Activated CD4-positive, alpha-beta T cell treated with anti-CD3 and anti-CD28 coated beads for 1 hour (primary cell): ENCODE measurements at regions not wholly inside any gene's neighbourhood (a gene's known extent, or its start where the extent isn't known, plus 50 kb on each side); places are given as distances from the start of the nearest gene placed in this dataset.
A peak's percentile ranks its signal among the peaks of the same experiment; 100 is the strongest.

ENCODE experiments used
- DNase-seq: peaks from one replicate; pipeline ENCODE4 v3.0.0-alpha.2; 2020

DNA sequence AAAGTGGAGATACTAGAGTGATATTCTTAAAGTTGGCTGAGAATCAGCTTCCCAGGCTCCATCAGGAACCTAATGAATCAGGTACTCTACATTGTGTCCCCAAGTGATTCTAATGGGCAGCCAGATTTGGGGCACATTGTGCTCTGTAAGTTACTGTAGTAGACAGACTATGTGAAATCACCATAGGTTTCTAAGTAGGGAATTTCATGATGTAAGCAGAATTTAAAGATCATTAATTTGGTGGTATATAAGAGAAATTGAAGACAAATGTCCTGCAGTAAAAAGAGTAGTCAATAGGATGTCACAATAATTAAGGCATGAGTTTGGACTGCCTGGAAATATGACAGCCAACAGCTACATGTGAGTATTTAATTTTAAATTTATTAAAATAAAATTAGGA lies 602.4 kb upstream of the ACVR2A start:
- DNase-seq, result no peak

DNA sequence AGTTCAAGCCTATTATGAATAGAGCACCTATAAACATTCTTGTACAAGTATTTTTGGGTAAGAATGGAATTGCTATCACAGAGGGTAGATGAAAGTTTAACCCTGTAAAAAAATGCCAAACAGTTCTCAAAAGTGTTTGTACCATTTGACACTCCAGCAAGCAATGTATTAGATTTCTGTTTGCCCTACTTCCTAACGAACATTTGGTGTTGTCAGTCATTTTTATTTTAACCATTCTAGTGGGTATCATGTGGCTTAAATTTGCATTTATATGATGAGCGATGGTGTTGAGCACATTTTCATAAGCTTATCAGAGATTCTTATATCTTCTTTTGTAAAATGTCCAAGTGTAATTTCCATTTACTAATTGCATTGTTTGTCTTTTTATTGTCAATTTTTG lies 608.2 kb upstream of the ACVR2A start:
- no peak for DNase-seq

DNA sequence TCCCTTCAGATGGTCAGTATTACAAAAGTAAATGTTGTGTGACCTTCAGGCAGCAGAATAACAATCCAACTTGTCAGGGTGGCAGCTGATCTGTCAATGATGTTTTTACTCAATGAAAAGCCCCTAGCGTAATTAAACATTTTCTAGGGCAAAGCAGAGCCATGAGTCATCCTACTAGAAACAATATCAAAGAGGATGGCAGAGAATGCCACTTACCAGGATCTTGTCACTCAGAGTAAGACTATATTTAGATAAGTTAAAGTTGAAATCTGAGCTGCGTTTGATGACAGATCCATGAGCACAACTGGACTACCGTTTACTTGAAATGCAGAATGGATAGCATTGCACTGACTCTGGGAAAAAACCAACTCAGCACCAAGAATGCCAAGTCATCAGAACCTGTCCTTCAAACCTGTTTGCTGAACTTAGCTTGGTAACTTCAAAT lies 612.6 kb upstream of the ACVR2A start:
- DNase-seq, result no peak

DNA sequence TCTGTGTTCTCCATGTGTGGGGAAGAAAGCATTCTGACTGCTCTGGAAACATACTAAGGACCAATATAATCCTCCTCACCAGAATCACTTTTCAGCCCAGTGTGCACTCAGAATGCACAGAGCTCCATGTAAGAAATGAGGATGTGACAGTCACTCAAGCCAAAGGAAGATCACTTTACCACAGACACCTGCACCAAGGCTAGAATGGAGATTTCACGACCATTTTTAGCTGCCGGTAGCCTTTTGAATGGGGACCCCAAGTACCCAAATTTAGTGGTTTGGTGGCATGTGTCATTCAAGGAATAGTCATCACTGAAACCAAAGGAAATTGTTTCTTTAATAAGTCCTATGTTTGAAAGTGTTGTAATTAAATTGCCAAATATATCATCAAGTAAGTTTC lies 613.2 kb upstream of the ACVR2A start:
- no peak for DNase-seq

DNA sequence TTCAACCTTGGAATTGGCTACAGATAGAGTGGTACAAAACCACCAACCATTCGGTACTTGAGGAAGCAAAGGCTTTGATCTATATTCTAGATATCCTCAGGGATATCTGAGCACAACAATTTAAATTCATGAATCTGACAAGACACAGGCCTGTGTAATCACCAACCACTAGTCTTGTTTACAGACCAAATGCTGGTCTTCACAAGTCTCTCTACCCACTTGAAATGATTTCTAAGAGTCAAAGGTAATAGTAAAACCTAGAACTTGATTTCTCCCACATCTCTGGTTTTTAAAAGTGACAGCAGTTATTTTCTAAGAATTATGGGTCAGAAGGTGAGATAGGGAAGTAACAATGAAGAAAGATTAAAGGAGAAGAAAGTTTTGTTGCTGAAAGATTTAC lies 613.7 kb upstream of the ACVR2A start:
- no peak for DNase-seq

- no peak for DNase-seq
Observed at GRCh38 chr2:147227313-147227712, 617.5 kb upstream of the ACVR2A start.

GRCh38 chr2:147224070-147224469 lies 620.8 kb upstream of the ACVR2A start:
- no peak for DNase-seq

DNA sequence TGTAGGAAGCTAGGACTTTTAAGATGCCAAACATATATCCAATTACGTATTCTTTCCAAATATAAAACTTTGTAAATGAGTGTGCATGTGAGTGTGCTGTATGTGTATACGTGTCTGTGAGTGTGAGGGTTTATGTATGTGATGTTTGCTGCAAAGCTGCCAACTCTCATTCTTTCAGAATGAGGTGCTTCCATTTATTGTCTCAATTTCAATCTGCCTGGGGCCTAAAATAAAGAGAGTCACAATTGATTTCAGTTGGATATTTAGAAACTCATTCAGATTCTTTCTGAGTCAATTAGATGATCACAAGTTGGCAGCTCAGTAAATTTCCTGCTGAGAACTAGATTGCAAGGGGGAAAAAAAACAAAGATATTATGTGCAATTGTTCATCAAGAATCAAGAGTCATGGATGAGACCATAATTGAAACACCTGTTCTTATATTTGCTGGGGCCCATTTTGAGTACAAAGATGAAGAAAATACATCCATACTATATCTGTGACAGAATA lies 621.2 kb upstream of the ACVR2A start:
- no peak for DNase-seq

GRCh38 chr2:147223119-147223518 lies 621.7 kb upstream of the ACVR2A start:
- no peak for DNase-seq

DNA sequence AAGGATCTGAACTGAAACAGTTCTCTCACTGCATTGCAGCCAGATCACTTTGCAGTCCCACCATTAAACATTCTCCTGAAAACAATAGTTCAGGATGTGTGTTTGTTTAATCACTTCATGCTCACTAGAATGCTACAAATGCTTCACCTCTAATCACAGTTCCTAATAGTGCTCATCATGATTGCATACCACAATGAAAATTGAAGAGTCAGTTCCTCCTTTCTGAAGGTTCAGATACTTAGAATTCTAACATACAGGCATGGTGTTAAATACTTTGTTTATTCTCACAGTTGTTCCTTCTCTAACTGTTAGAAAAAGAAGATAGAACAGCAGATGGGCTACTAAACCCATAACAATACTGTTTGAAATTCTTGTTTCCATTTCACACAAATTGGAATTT lies 622.3 kb upstream of the ACVR2A start:
- DNase-seq, result no peak

- no peak for DNase-seq
Observed at GRCh38 chr2:147214914-147215313, 629.9 kb upstream of the ACVR2A start.

GRCh38 chr2:147211484-147211883 lies 633.3 kb upstream of the ACVR2A start:
- no peak for DNase-seq

DNA sequence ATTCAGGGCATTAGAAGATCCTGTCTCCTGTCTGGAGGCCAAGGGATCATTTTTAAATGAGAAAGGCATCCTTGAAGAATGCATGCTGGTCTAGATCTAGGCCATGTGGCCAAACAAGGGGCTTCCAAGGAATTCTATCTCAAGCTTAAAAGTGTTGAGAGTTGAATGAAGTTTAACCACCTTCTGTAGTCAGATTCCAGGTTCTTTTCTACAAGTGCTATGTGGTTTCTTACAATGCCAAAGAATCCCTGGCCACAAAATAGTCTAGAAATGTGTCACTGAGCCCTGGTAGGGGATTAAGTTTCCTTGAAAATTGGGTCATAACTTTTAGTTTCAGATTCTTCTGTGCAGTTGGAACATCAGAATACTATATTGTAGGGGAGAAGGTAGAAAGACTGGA lies 640.7 kb upstream of the ACVR2A start:
- no peak for DNase-seq

- no peak for DNase-seq
Observed at GRCh38 chr2:147198651-147199171, 646.1 kb upstream of the ACVR2A start.

GRCh38 chr2:147197754-147198483 lies 646.9 kb upstream of the ACVR2A start:
- no peak for DNase-seq

DNA sequence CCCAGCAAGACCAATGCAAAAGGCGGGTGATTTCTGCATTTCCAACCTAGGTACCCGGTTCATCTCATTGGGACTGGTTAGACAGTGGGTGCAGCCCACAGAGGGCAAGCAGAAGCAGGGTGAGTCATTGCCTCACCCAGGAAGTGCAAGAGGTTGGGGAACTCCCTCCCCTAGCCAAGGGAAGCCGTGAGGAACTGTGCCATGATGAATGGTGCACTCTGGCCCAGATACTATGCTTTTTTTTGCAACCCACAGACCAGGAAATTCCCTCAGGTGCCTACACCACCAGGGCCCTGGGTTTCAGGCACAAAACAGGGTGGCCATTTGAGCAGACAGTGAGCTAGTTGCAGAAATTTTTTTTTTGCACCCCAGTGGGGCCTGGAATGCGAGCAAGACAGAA lies 662.6 kb upstream of the ACVR2A start:
- DNase-seq, result peak; percentile 23

- no peak for DNase-seq
Observed at GRCh38 chr2:147181351-147182029, 663.3 kb upstream of the ACVR2A start.

DNA sequence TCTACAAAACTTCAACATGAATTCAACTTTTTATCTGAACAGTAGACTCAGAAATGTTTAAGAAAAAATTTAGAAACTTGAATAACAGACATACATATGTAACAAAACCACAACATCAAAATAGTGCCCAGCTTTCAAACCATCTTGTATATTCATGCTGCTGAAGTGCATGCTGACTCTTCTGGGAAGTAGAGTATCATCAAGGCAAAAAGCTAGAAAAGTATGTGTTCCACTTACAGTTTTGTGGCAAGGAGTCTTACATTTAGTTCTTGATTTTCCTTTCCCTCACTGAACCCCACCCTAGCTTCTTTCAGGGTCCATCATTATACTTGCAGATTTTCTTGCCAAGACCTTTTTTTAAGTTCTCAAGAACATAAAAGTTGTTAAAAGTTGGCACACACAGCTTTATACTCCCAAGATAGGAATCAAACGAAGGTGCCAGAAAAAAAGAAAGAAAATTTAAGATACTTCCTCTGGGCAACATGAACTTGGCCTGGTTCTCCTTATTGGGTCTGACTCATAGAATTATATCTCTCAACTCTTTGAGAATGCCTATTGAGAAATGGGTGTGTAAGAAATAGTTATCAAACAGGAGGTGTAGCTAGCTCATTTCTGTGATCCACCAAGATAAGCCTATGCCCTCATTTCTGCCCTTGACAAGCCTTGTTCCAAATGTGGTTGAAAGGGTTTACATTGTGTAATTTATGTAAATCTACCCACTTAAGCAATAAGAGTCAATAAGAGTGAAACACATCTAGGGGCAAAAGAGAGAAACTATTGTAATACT lies 667.6 kb upstream of the ACVR2A start:
- DNase-seq, result no peak

DNA sequence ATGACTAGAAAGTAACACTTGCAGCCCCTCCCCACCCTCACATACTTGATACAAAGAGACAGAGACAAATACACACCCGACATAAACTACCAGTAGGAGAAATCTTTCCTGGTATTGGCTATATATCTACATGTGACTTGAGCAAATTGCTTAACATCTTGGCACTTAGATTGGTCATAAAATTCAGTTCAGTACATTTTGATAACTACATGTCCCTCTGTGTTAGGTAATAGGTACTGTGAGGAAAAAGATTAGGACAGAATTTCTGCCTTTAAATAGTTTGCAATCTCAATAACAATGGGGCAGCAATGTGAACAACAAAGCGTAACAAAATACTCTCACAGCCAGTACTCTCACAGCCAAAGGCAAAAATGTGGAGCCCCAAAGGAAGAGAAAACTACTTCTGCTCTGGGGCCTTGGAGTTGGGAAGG lies 670.0 kb upstream of the ACVR2A start:
- no peak for DNase-seq

DNA sequence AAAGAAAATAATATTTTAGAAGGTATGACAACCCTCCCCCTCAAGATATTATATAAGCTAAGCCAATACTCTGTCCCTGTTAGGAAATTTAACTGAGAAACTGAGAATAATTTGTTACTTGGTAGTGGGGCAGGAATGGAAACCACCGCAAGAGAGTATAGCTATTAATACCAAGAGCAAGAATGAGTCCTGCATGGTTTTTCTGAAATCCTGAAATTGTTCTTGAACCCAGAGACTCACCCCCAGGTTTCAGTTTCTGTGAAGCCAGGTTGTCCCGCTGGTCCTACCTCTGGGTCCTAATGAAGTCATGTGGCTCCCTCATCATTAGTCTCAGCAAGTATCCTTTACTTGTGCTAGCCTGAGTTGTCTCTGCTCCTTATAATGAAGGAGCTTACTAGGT lies 671.0 kb upstream of the ACVR2A start:
- no peak for DNase-seq

- no peak for DNase-seq
Observed at GRCh38 chr2:147173189-147173581, 671.6 kb upstream of the ACVR2A start.

DNA sequence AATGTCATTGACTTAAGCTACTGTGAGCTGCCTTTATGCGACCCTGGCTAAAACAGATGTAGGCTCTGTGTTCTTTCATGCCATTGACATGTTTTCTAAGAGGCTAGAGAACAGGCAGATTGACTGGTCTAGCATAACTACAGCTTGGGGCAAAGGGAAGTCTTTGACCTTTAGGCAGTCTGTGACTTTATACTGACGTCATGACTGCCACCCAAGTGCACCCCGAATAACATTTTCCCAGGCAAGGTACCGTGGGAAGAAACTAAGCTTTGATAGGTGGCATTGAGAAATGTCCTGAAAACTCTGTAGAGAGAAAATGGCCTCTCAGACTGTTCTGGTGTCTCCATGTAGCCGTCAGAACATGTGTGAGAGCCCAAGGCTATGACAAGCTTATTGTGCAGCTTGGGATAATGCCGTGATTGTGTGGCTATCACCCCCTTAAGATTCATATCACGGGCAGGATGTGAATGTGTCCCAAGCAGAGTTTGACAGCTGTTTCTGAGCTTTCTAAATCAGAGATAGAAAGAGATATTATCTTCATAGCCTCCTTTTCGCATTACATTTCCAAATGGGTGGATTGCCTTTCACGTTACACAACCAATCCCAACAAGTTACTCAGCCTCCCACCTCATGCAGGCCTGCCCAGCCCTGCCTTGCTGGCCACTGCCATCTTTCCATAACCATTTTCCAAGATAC lies 672.2 kb upstream of the ACVR2A start:
- no peak for DNase-seq

DNA sequence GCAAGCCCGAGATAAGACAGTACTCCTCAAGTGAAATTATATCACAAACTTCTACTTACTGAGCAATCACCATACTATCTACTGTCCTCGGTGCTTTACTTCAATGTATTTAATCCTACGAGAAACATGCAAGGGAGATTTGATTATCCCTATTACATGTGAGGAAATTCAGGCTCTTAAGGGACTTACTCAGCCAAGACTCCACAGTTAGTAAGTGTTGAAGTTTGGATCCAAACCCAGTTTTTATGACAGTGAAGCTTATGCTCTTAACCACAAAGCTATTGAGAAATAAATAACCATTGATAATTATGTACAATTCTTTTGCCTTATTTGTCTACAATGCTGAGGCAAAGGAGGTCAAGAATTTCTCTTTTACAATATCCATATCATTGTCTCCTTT lies 672.9 kb upstream of the ACVR2A start:
- DNase-seq, result no peak
